ENCODE measurements at regions not wholly inside any gene's neighbourhood (a gene's known extent, or its start where the extent isn't known, plus 50 kb on each side); places are given as distances from the start of the nearest gene placed in this dataset.

GRCh38 chr14:53757732-53758131 lies 198.9 kb downstream of the BMP4 start:
- DNase-seq = no peak
- H3K4me3 ChIP-seq (replicated peaks in 1 of 3) = no peak overlapping the region
- H3K9me3 ChIP-seq = no peaks in the 10 kb centered on the region
- no peaks in the 10 kb centered on the region for H3K27me3 ChIP-seq
- TF ChIP-seq POLR2A (IDR thresholded peaks at IDR 0.05) (no peak), CTCF (IDR thresholded peaks at IDR 0.05) (no peak)
- no peaks in the 10 kb centered on the region for H3K4me1 ChIP-seq
- intact Hi-C loops (cut with DNase I) = no loop called here
- no peaks in the 10 kb centered on the region for H3K36me3 ChIP-seq
- H3K27ac ChIP-seq = no peak overlapping the region

GRCh38 chr14:53751650-53752049 lies 205.0 kb downstream of the BMP4 start:
- WGBS, 2 donors = 48 to 67% methylated on average over 3 of the region's 3 CpGs

GRCh38 chr14:53748691-53749090 lies 207.9 kb downstream of the BMP4 start:
- no peaks in the 10 kb centered on the region for H3K36me3 ChIP-seq
- H3K4me1 ChIP-seq = no peaks in the 10 kb centered on the region
- no peak overlapping the region for H3K27ac ChIP-seq
- intact Hi-C loops (cut with DNase I) = no loop called here
- H3K27me3 ChIP-seq = no peaks in the 10 kb centered on the region
- WGBS, 2 donors = 76 to 84% methylated on average over 1 of the region's 1 CpG
- DNase-seq = no peak
- H3K9me3 ChIP-seq = no peaks in the 10 kb centered on the region
- TF ChIP-seq POLR2A (IDR thresholded peaks at IDR 0.05) (no peak), CTCF (IDR thresholded peaks at IDR 0.05) (no peak)
- H3K4me3 ChIP-seq (replicated peaks in 1 of 3) = no peak overlapping the region

More at GRCh38 chr14:53751650-53752049, 205.0 kb downstream of the BMP4 start:
- H3K27me3 ChIP-seq = no peaks in the 10 kb centered on the region
- intact Hi-C loops (cut with DNase I) = no loop called here
- H3K27ac ChIP-seq = no peak overlapping the region
- H3K9me3 ChIP-seq = no peaks in the 10 kb centered on the region
- DNase-seq = peak; percentile 41 to 64
- H3K4me3 ChIP-seq (replicated peaks in 1 of 3) = no peak overlapping the region
- H3K36me3 ChIP-seq = no peaks in the 10 kb centered on the region
- no peaks in the 10 kb centered on the region for H3K4me1 ChIP-seq
- TF ChIP-seq CTCF (IDR thresholded peaks at IDR 0.05) (no peak), POLR2A (IDR thresholded peaks at IDR 0.05) (no peak)

GRCh38 chr14:53744857-53745256 lies 211.8 kb downstream of the BMP4 start:
- Histone ChIP-seq H3K4me3 (replicated peaks in 1 of 3) (no peak overlapping the region), H3K4me1 (no peaks in the 10 kb centered on the region), H3K9me3 (no peaks in the 10 kb centered on the region), H3K27ac (no peak overlapping the region), H3K27me3 (no peaks in the 10 kb centered on the region), H3K36me3 (no peaks in the 10 kb centered on the region)
- intact Hi-C loops (cut with DNase I) = no loop called here
- 90% methylated on average over 1 of the region's 1 CpG for WGBS, 2 donors
- TF ChIP-seq CTCF (IDR thresholded peaks at IDR 0.05) (no peak), POLR2A (IDR thresholded peaks at IDR 0.05) (no peak)
- DNase-seq = no peak

- no peak for DNase-seq
- intact Hi-C loops (cut with DNase I) = no loop called here
- 81 to 82% methylated on average over 5 of the region's 5 CpGs for WGBS, 2 donors
- H3K27ac ChIP-seq = no peak overlapping the region
- no peaks in the 10 kb centered on the region for H3K36me3 ChIP-seq
- H3K4me1 ChIP-seq = no peaks in the 10 kb centered on the region
- no peak overlapping the region for H3K4me3 ChIP-seq (replicated peaks in 1 of 3)
- no peaks in the 10 kb centered on the region for H3K27me3 ChIP-seq
- no peaks in the 10 kb centered on the region for H3K9me3 ChIP-seq
- TF ChIP-seq POLR2A (IDR thresholded peaks at IDR 0.05) = no peak
- no peak for TF ChIP-seq CTCF (IDR thresholded peaks at IDR 0.05)
Measured at GRCh38 chr14:53743371-53743770, 213.3 kb downstream of the BMP4 start.

Measured in thyroid gland (tissue), 4 donors.